ENCODE measurements at regions not wholly inside any gene's neighbourhood (a gene's known extent, or its start where the extent isn't known, plus 50 kb on each side); places are given as distances from the start of the nearest gene placed in this dataset.

DNA sequence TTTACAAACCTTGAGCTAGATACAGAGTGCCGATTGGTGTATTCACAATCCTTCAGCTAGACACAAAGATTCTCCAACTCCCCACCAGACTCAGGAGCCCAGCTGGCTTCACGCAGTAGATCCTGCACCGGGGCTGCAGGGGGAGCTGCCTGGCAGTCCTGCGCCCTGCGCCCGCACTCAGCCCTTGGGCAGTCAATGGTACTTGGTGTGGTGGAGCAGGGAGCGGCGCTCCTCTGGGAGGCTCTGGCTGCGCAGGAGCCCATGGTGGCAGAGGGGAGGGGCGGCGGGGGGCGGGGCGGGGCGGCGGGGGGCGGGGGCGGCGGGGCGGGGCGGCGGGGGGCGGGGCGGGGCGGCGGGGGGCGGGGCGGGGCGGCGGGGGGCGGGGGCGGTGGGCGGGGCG, 923.4 kb downstream of the SOCS6 start:
- H3K27me3 ChIP-seq = no peaks in the 10 kb centered on the region
- H3K4me2 ChIP-seq = no peak overlapping the region
- H3K9me2 ChIP-seq (replicated peaks; ENCODE audit: insufficient read depth) = no peaks in the 10 kb centered on the region
- TF ChIP-seq CTCF (IDR thresholded peaks at IDR 0.05; ENCODE audit: poor library complexity) = no peak
- no peak for TF ChIP-seq EZH2phosphoT487 (IDR thresholded peaks at IDR 0.05; ENCODE audit: low read depth, severe bottlenecking, unreplicated experiment)
- TF ChIP-seq EZH2 (IDR thresholded peaks at IDR 0.05; ENCODE audit: borderline replicate concordance) = no peak
- no peaks in the 10 kb centered on the region for H3K9me3 ChIP-seq (ENCODE audit: low read depth)
- 99% methylated on average over 9 of the region's 33 CpGs for WGBS (ENCODE audit: low lambda C conversion rate, missing lambda C conversion rate)
- H4K20me1 ChIP-seq (ENCODE audit: insufficient read depth, poor library complexity, severe bottlenecking) = no peaks in the 10 kb centered on the region
- no peaks in the 10 kb centered on the region for H3K4me1 ChIP-seq (ENCODE audit: insufficient read depth)
- no peak overlapping the region for H3K4me3 ChIP-seq
- H3K79me2 ChIP-seq = no peaks in the 10 kb centered on the region
- no peaks in the 10 kb centered on the region for H3K36me3 ChIP-seq (replicated peaks; ENCODE audit: insufficient read depth, low read depth)
- H3K27ac ChIP-seq = no peak overlapping the region
- H2AFZ ChIP-seq = no peak overlapping the region
- DNase-seq (ENCODE audit: low spot score) = no peak

GRCh38 chr18:71209944-71210343, 921.1 kb downstream of the SOCS6 start:
- Histone ChIP-seq H3K9me2 (replicated peaks; ENCODE audit: insufficient read depth) (no peaks in the 10 kb centered on the region), H3K79me2 (no peaks in the 10 kb centered on the region), H2AFZ (no peak overlapping the region), H4K20me1 (ENCODE audit: insufficient read depth, poor library complexity, severe bottlenecking) (no peaks in the 10 kb centered on the region), H3K4me2 (no peak overlapping the region), H3K4me3 (no peak overlapping the region), H3K4me1 (ENCODE audit: insufficient read depth) (no peaks in the 10 kb centered on the region), H3K9me3 (ENCODE audit: low read depth) (no peaks in the 10 kb centered on the region), H3K27ac (no peak overlapping the region), H3K27me3 (no peaks in the 10 kb centered on the region), H3K36me3 (replicated peaks; ENCODE audit: insufficient read depth, low read depth) (no peaks in the 10 kb centered on the region)
- WGBS (ENCODE audit: low lambda C conversion rate, missing lambda C conversion rate) = 59% methylated on average over 2 of the region's 2 CpGs
- DNase-seq (ENCODE audit: low spot score) = no peak
- TF ChIP-seq EZH2 (IDR thresholded peaks at IDR 0.05; ENCODE audit: borderline replicate concordance) (no peak), CTCF (IDR thresholded peaks at IDR 0.05; ENCODE audit: poor library complexity) (no peak), EZH2phosphoT487 (IDR thresholded peaks at IDR 0.05; ENCODE audit: low read depth, severe bottlenecking, unreplicated experiment) (no peak)

- Histone ChIP-seq H3K9me3 (ENCODE audit: low read depth) (no peaks in the 10 kb centered on the region), H3K9me2 (replicated peaks; ENCODE audit: insufficient read depth) (no peaks in the 10 kb centered on the region), H3K27me3 (no peaks in the 10 kb centered on the region), H2AFZ (no peak overlapping the region), H3K79me2 (no peaks in the 10 kb centered on the region), H3K36me3 (replicated peaks; ENCODE audit: insufficient read depth, low read depth) (no peaks in the 10 kb centered on the region), H4K20me1 (ENCODE audit: insufficient read depth, poor library complexity, severe bottlenecking) (no peaks in the 10 kb centered on the region), H3K27ac (no peak overlapping the region), H3K4me2 (no peak overlapping the region), H3K4me1 (ENCODE audit: insufficient read depth) (no peaks in the 10 kb centered on the region), H3K4me3 (no peak overlapping the region)
- WGBS (ENCODE audit: low lambda C conversion rate, missing lambda C conversion rate) = 56% methylated on average over 1 of the region's 1 CpG
- TF ChIP-seq CTCF (IDR thresholded peaks at IDR 0.05; ENCODE audit: poor library complexity) = no peak
- TF ChIP-seq EZH2phosphoT487 (IDR thresholded peaks at IDR 0.05; ENCODE audit: low read depth, severe bottlenecking, unreplicated experiment) = no peak
- no peak for DNase-seq (ENCODE audit: low spot score)
These were observed 905.6 kb downstream of the SOCS6 start for GRCh38 chr18:71194438-71194837.

DNA sequence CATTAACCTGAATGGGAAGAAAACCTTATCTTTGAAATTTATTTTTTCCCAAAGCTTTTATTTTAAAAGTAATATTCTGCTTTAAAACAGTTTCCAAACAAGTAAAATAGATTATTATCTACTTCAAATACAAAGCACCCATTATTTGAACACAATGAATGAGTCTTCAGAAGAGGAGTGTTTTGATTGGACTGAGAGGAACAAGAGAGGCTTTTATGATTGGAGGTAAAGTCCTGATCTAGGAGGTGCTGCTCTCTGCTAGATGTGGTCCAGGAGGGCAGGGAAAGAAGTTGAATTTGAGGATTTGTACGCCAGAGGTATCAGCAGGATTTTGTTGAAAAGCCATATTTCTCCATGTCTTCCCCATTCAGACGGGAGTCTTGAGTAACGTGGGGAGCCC, 900.7 kb downstream of the SOCS6 start:
- no peaks in the 10 kb centered on the region for H3K27me3 ChIP-seq
- WGBS (ENCODE audit: low lambda C conversion rate, missing lambda C conversion rate) = 85% methylated on average over 3 of the region's 3 CpGs
- H3K4me1 ChIP-seq (ENCODE audit: insufficient read depth) = no peaks in the 10 kb centered on the region
- no peak for TF ChIP-seq EZH2phosphoT487 (IDR thresholded peaks at IDR 0.05; ENCODE audit: low read depth, severe bottlenecking, unreplicated experiment)
- TF ChIP-seq EZH2 (IDR thresholded peaks at IDR 0.05; ENCODE audit: borderline replicate concordance) = no peak
- no peak for TF ChIP-seq CTCF (IDR thresholded peaks at IDR 0.05; ENCODE audit: poor library complexity)
- no peak overlapping the region for H2AFZ ChIP-seq
- no peaks in the 10 kb centered on the region for H3K9me2 ChIP-seq (replicated peaks; ENCODE audit: insufficient read depth)
- no peaks in the 10 kb centered on the region for H4K20me1 ChIP-seq (ENCODE audit: insufficient read depth, poor library complexity, severe bottlenecking)
- H3K79me2 ChIP-seq = no peaks in the 10 kb centered on the region
- H3K4me3 ChIP-seq = no peak overlapping the region
- H3K36me3 ChIP-seq (replicated peaks; ENCODE audit: insufficient read depth, low read depth) = no peaks in the 10 kb centered on the region
- no peak for DNase-seq (ENCODE audit: low spot score)
- H3K27ac ChIP-seq = no peak overlapping the region
- no peak overlapping the region for H3K4me2 ChIP-seq
- H3K9me3 ChIP-seq (ENCODE audit: low read depth) = no peaks in the 10 kb centered on the region
